Kidney epithelial cell (primary cell): ENCODE measurements at regions not wholly inside any gene's neighbourhood (a gene's known extent, or its start where the extent isn't known, plus 50 kb on each side); places are given as distances from the start of the nearest gene placed in this dataset.

Experiments used
- DNase-seq: peaks from one replicate; pipeline ENCODE4 v3.0.0-alpha.2; 2010; ENCODE audit warnings: low read depth
- H3K27me3 ChIP-seq: 2 replicates; pipeline ENCODE4 v1.6.0; 2011; ENCODE audit warnings: low read length; ENCODE audit not compliant: control insufficient read depth, insufficient read depth
- H3K36me3 ChIP-seq: 2 replicates; pipeline ENCODE4 v1.5.1; 2011; ENCODE audit warnings: low read length; ENCODE audit not compliant: control insufficient read depth, insufficient read depth
- H3K4me3 ChIP-seq: 2 replicates; pipeline ENCODE4 v1.5.1; 2011; ENCODE audit warnings: low read depth, mild to moderate bottlenecking, control low read depth, low read length
- CTCF ChIP-seq: IDR thresholded peaks from 2 replicates; pipeline ENCODE4 v1.5.1; 2011; ENCODE audit warnings: mild to moderate bottlenecking, moderate library complexity, low read length, control low read depth, inconsistent platforms; ENCODE audit not compliant: insufficient read depth, poor library complexity, severe bottlenecking

- DNase-seq: no peak
- H3K4me3 ChIP-seq: no peak overlapping the region
- TF ChIP-seq CTCF: no peak
- H3K36me3 ChIP-seq: no peaks in the 10 kb centered on the region
- H3K27me3 ChIP-seq: no peaks in the 10 kb centered on the region
Measured at GRCh38 chr9:118444403-118444802, 740.2 kb downstream of the TLR4 start.

GRCh38 chr9:118446943-118447639, 742.9 kb downstream of the TLR4 start:
- no peak for DNase-seq
- no peak for TF ChIP-seq CTCF
- Histone ChIP-seq H3K27me3 (no peaks in the 10 kb centered on the region), H3K36me3 (no peaks in the 10 kb centered on the region), H3K4me3 (no peak overlapping the region)

GRCh38 chr9:118449554-118449953, 745.4 kb downstream of the TLR4 start:
- no peaks in the 10 kb centered on the region for H3K27me3 ChIP-seq
- no peak for TF ChIP-seq CTCF
- no peaks in the 10 kb centered on the region for H3K36me3 ChIP-seq
- DNase-seq: no peak
- no peak overlapping the region for H3K4me3 ChIP-seq

GRCh38 chr9:118455259-118455658, 751.1 kb downstream of the TLR4 start:
- no peaks in the 10 kb centered on the region for H3K27me3 ChIP-seq
- no peaks in the 10 kb centered on the region for H3K36me3 ChIP-seq
- H3K4me3 ChIP-seq: no peak overlapping the region
- TF ChIP-seq CTCF: no peak
- no peak for DNase-seq

- no peak overlapping the region for H3K4me3 ChIP-seq
- H3K36me3 ChIP-seq: no peaks in the 10 kb centered on the region
- no peaks in the 10 kb centered on the region for H3K27me3 ChIP-seq
- no peak for DNase-seq
- TF ChIP-seq CTCF: no peak
Measured at GRCh38 chr9:118455788-118456187, 751.6 kb downstream of the TLR4 start.
